ENCODE measurements at regions not wholly inside any gene's neighbourhood (a gene's known extent, or its start where the extent isn't known, plus 50 kb on each side); places are given as distances from the start of the nearest gene placed in this dataset.

DNA sequence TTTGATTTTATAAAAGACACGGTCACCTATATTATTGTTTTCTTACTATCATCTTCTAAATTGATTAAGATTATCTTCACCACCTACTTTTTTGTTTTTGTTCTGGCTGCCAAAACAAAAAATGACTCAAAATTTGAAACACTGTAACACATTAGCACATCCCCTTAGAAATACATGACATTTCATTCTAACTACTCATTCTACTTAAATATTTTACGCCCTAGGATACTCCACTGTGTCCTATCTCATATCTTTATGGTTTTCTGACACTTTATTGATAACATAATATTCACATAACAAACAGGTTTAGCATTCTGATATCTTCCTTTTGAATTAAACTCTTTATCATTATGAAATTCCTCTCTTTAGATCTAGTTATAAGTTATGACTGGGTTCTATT lies 656.2 kb downstream of the GBE1 start:
- TF ChIP-seq, protein P1, sequence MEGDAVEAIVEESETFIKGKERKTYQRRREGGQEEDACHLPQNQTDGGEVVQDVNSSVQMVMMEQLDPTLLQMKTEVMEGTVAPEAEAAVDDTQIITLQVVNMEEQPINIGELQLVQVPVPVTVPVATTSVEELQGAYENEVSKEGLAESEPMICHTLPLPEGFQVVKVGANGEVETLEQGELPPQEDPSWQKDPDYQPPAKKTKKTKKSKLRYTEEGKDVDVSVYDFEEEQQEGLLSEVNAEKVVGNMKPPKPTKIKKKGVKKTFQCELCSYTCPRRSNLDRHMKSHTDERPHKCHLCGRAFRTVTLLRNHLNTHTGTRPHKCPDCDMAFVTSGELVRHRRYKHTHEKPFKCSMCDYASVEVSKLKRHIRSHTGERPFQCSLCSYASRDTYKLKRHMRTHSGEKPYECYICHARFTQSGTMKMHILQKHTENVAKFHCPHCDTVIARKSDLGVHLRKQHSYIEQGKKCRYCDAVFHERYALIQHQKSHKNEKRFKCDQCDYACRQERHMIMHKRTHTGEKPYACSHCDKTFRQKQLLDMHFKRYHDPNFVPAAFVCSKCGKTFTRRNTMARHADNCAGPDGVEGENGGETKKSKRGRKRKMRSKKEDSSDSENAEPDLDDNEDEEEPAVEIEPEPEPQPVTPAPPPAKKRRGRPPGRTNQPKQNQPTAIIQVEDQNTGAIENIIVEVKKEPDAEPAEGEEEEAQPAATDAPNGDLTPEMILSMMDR (IDR thresholded peaks at IDR 0.05): no peak
- no peak for TF ChIP-seq POLR2A (IDR thresholded peaks at IDR 0.05)

All from esophagus squamous epithelium (tissue), 4 donors.